ENCODE measurements at regions not wholly inside any gene's neighbourhood (a gene's known extent, or its start where the extent isn't known, plus 50 kb on each side); places are given as distances from the start of the nearest gene placed in this dataset.

GRCh38 chr2:204470178-204470620 lies 75.1 kb upstream of the PARD3B start:
- TF ChIP-seq CTCF (IDR thresholded peaks at IDR 0.05) (no peak), POLR2A (IDR thresholded peaks at IDR 0.05) (no peak)

Measured in right lobe of liver (tissue), 4 donors.